NCI-H1694 treated with DMSO at 0.1 percent for 48 hours (cell line): ENCODE measurements at regions not wholly inside any gene's neighbourhood (a gene's known extent, or its start where the extent isn't known, plus 50 kb on each side); places are given as distances from the start of the nearest gene placed in this dataset.
"Not testable (repeated sequence)": the region's sequence is repeated elsewhere in the genome, so short reads cannot be mapped to it uniquely, and the experiment has no call there.

Experiments used
- DNase-seq: peaks from one replicate; lab custom pipeline; 2025; lab: John Stamatoyannopoulos, UW

GRCh38 chr5:169531631-169532030 is 51.9 kb upstream of the SPDL1 start:
- DNase-seq = no peak

GRCh38 chr5:169527863-169528262 is 55.7 kb upstream of the SPDL1 start:
- no peak for DNase-seq

GRCh38 chr5:169527066-169527465 is 56.5 kb upstream of the SPDL1 start:
- DNase-seq = no peak

GRCh38 chr5:169522851-169523250 is 60.7 kb upstream of the SPDL1 start:
- DNase-seq = no peak

GRCh38 chr5:169521366-169521983 is 62.1 kb upstream of the SPDL1 start:
- peak; percentile 14 for DNase-seq

- DNase-seq = no peak
Measured at GRCh38 chr5:169519358-169519757, 64.2 kb upstream of the SPDL1 start.

- not testable (repeated sequence) for DNase-seq
Measured at GRCh38 chr5:169518779-169519178, 64.8 kb upstream of the SPDL1 start.

- no peak for DNase-seq
Measured at GRCh38 chr5:169512385-169512784, 71.2 kb upstream of the SPDL1 start.

- DNase-seq = no peak
Measured at GRCh38 chr5:169511708-169512107, 71.9 kb upstream of the SPDL1 start.

GRCh38 chr5:169507051-169507450 is 76.5 kb upstream of the SPDL1 start:
- DNase-seq = no peak

GRCh38 chr5:169503886-169504285 is 79.7 kb upstream of the SPDL1 start:
- no peak for DNase-seq

GRCh38 chr5:169499990-169500505 is 83.5 kb upstream of the SPDL1 start:
- no peak for DNase-seq

- no peak for DNase-seq
Measured at GRCh38 chr5:169496878-169497277, 86.7 kb upstream of the SPDL1 start.

GRCh38 chr5:169494941-169495548 is 88.5 kb upstream of the SPDL1 start:
- no peak for DNase-seq

GRCh38 chr5:169494383-169494935 is 89.1 kb upstream of the SPDL1 start:
- no peak for DNase-seq

- DNase-seq = no peak
Measured at GRCh38 chr5:169474226-169474625, 109.3 kb upstream of the SPDL1 start.

GRCh38 chr5:169472544-169472943 is 111.0 kb upstream of the SPDL1 start:
- no peak for DNase-seq

GRCh38 chr5:169471021-169471420 is 112.6 kb upstream of the SPDL1 start:
- no peak for DNase-seq

GRCh38 chr5:169467041-169467771 is 116.4 kb upstream of the SPDL1 start:
- DNase-seq = no peak

- DNase-seq = no peak
Measured at GRCh38 chr5:169460896-169461295, 122.7 kb upstream of the SPDL1 start.

- no peak for DNase-seq
Measured at GRCh38 chr5:169460123-169460522, 123.5 kb upstream of the SPDL1 start.

- no peak for DNase-seq
Measured at GRCh38 chr5:169458221-169458620, 125.4 kb upstream of the SPDL1 start.

- no peak for DNase-seq
Measured at GRCh38 chr5:169450464-169450863, 133.1 kb upstream of the SPDL1 start.
